SU-DHL-6 (cell line): ENCODE measurements at regions not wholly inside any gene's neighbourhood (a gene's known extent, or its start where the extent isn't known, plus 50 kb on each side); places are given as distances from the start of the nearest gene placed in this dataset.

Source experiments
- EZH2phosphoT487 ChIP-seq: fragments of 200-600 bp; sonication (generic), shearing (Covaris generic); conservative IDR thresholded peaks from 2 replicates; pipeline ENCODE4 v1.6.1; 2018; ENCODE audit warnings: mild to moderate bottlenecking, antibody characterized with exemption, low read length, moderate library complexity, mixed read lengths
- TF ChIP-seq, protein P1 (sequence below): fragments of 200-600 bp; sonication (generic); IDR thresholded peaks from one replicate; pipeline ENCODE4 v1.5.1; 2017; ENCODE audit warnings: antibody characterized with exemption, mild to moderate bottlenecking, low read length, moderate library complexity; ENCODE audit not compliant: insufficient read depth, poor library complexity, severe bottlenecking

- TF ChIP-seq, protein P1, sequence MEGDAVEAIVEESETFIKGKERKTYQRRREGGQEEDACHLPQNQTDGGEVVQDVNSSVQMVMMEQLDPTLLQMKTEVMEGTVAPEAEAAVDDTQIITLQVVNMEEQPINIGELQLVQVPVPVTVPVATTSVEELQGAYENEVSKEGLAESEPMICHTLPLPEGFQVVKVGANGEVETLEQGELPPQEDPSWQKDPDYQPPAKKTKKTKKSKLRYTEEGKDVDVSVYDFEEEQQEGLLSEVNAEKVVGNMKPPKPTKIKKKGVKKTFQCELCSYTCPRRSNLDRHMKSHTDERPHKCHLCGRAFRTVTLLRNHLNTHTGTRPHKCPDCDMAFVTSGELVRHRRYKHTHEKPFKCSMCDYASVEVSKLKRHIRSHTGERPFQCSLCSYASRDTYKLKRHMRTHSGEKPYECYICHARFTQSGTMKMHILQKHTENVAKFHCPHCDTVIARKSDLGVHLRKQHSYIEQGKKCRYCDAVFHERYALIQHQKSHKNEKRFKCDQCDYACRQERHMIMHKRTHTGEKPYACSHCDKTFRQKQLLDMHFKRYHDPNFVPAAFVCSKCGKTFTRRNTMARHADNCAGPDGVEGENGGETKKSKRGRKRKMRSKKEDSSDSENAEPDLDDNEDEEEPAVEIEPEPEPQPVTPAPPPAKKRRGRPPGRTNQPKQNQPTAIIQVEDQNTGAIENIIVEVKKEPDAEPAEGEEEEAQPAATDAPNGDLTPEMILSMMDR, result no peak
- no peak for TF ChIP-seq EZH2phosphoT487
Measured at GRCh38 chr6:130740308-130740707, 86.9 kb upstream of the SMLR1 start.
